ENCODE measurements at regions not wholly inside any gene's neighbourhood (a gene's known extent, or its start where the extent isn't known, plus 50 kb on each side); places are given as distances from the start of the nearest gene placed in this dataset.
"Not testable (repeated sequence)": the region's sequence is repeated elsewhere in the genome, so short reads cannot be mapped to it uniquely, and the experiment has no call there.

DNA sequence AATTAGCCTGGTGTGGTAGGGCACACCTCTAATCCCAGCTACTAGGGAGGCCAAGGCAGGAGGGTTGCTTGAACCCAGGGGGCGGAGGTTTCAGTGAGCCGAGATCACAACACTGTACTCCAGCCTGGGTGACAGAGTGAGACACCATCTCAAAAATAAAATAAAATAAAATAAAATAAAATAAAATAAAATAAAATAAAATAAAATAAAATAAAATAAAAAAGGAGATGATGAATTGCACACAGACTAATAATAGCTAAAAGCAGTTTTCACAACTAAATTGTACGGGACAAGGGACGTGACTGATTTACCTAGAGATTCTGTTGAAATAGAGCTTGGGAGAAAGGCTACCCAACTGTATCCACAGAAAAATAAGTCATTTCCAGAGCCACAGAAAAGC, 1471.3 kb downstream of the CDH11 start:
- Histone ChIP-seq H3K36me3 (no peaks in the 10 kb centered on the region), H3K27ac (no peak overlapping the region), H3K9me3 (no peaks in the 10 kb centered on the region), H3K4me3 (no peak overlapping the region), H3K4me1 (no peaks in the 10 kb centered on the region), H3K27me3 (no peaks in the 10 kb centered on the region)
- TF ChIP-seq, protein P1, sequence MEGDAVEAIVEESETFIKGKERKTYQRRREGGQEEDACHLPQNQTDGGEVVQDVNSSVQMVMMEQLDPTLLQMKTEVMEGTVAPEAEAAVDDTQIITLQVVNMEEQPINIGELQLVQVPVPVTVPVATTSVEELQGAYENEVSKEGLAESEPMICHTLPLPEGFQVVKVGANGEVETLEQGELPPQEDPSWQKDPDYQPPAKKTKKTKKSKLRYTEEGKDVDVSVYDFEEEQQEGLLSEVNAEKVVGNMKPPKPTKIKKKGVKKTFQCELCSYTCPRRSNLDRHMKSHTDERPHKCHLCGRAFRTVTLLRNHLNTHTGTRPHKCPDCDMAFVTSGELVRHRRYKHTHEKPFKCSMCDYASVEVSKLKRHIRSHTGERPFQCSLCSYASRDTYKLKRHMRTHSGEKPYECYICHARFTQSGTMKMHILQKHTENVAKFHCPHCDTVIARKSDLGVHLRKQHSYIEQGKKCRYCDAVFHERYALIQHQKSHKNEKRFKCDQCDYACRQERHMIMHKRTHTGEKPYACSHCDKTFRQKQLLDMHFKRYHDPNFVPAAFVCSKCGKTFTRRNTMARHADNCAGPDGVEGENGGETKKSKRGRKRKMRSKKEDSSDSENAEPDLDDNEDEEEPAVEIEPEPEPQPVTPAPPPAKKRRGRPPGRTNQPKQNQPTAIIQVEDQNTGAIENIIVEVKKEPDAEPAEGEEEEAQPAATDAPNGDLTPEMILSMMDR (IDR thresholded peaks at IDR 0.05) = no peak
- intact Hi-C loops (cut with DNase I; ENCODE audit: low total_unique reads) = no loop called here
- no peak for DNase-seq

GRCh38 chr16:63633706-63634445, 1488.0 kb downstream of the CDH11 start:
- H3K9me3 ChIP-seq; H3K4me1 ChIP-seq; intact Hi-C loops (cut with DNase I; ENCODE audit: low total_unique reads); H3K27me3 ChIP-seq; H3K36me3 ChIP-seq; H3K27ac ChIP-seq; DNase-seq; H3K4me3 ChIP-seq: not testable (repeated sequence)

GRCh38 chr16:63629272-63629671, 1492.6 kb downstream of the CDH11 start:
- H3K27ac ChIP-seq = no peak overlapping the region
- no peaks in the 10 kb centered on the region for H3K36me3 ChIP-seq
- no peaks in the 10 kb centered on the region for H3K9me3 ChIP-seq
- intact Hi-C loops (cut with DNase I; ENCODE audit: low total_unique reads) = loop anchor here (5.0 kb wide), 1 partner anchor 998 kb away; no protein-coding TSS in a partner anchor
- TF ChIP-seq, protein P1 (IDR thresholded peaks at IDR 0.05) = no peak
- H3K4me1 ChIP-seq = no peaks in the 10 kb centered on the region
- no peak overlapping the region for H3K4me3 ChIP-seq
- no peak for DNase-seq
- H3K27me3 ChIP-seq = no peaks in the 10 kb centered on the region

DNA sequence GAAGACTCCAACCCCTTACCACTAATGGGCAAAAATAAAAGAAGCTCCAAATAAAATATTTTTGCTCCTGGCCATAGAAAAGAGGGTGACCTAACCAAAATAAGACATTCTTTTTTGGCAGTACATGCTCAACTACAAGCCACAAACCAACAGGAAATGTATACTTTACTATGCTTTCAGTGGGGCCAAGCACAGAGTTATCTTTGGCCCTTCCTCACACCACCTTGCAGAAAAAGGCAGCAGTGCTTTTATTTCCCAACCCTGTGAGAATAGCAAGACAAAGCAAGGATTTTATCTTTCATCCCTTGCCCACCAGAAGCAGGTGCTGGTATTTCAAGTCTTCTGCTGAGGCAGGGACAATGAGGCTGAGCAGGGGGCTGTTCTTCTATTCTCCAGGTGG, 1493.1 kb downstream of the CDH11 start:
- H3K36me3 ChIP-seq = no peaks in the 10 kb centered on the region
- TF ChIP-seq, protein P1 (IDR thresholded peaks at IDR 0.05) = no peak
- H3K4me3 ChIP-seq = no peak overlapping the region
- no peak for DNase-seq
- no peaks in the 10 kb centered on the region for H3K4me1 ChIP-seq
- intact Hi-C loops (cut with DNase I; ENCODE audit: low total_unique reads) = loop anchor here (5.0 kb wide), 1 partner anchor 998 kb away; no protein-coding TSS in a partner anchor
- no peaks in the 10 kb centered on the region for H3K27me3 ChIP-seq
- no peaks in the 10 kb centered on the region for H3K9me3 ChIP-seq
- no peak overlapping the region for H3K27ac ChIP-seq

DNA sequence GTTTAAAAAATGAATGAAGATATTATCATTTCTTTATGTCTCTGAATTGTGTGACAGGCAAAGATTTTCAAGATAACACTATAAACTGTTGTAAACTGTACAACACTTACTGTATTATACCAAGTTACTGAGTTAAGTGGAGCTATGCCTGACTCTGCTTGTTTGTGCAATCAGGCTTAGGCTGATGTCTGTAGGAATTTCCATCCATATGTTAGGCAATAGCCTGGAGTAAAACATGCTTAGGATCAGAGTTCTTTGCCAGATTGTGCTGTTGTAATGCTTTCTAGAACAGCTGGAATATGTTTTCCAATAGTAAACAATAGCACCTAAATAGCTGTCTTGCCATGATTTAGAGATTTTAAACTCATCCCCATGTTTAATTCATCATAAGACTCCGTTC, 1496.7 kb downstream of the CDH11 start:
- H3K27ac ChIP-seq = no peak overlapping the region
- no peaks in the 10 kb centered on the region for H3K27me3 ChIP-seq
- TF ChIP-seq, protein P1 (IDR thresholded peaks at IDR 0.05) = no peak
- H3K36me3 ChIP-seq = no peaks in the 10 kb centered on the region
- no peaks in the 10 kb centered on the region for H3K9me3 ChIP-seq
- no peak for DNase-seq
- H3K4me1 ChIP-seq = no peaks in the 10 kb centered on the region
- intact Hi-C loops (cut with DNase I; ENCODE audit: low total_unique reads) = loop anchor here (5.0 kb wide), 1 partner anchor 1002 kb away; no protein-coding TSS in a partner anchor
- no peak overlapping the region for H3K4me3 ChIP-seq

DNA sequence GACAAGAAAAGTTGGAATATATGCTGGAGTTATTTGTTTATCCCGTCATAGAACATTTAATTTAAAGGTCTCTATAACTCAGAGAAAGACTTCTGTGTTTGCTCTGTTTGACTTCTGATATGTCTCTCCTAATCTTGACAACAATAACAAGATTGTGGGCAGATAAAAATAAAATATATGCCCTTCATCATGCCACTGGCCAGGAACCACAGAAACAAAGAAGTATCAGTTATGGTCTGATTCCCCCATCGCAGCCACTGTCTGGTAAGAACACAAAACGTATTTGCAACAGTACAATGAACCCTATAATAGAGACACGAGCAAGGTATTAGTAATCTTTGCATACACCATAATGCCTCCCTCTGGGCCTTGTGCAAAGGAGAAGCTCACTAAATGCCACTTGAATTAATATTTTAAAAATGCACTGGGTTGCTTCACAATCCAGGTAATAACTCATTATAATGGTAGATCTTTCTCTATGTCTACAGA, 1498.3 kb downstream of the CDH11 start:
- intact Hi-C loops (cut with DNase I; ENCODE audit: low total_unique reads) = no loop called here
- Histone ChIP-seq H3K27ac (no peak overlapping the region), H3K4me1 (no peaks in the 10 kb centered on the region), H3K9me3 (no peaks in the 10 kb centered on the region), H3K36me3 (no peaks in the 10 kb centered on the region), H3K27me3 (peaks cover 0 to under 1% of the 10 kb centered on the region in 2 donors), H3K4me3 (no peak overlapping the region)
- TF ChIP-seq, protein P1 (IDR thresholded peaks at IDR 0.05) = no peak
- DNase-seq = no peak

Measured in tibial artery (tissue), 4 donors.